ENCODE measurements at regions not wholly inside any gene's neighbourhood (a gene's known extent, or its start where the extent isn't known, plus 50 kb on each side); places are given as distances from the start of the nearest gene placed in this dataset.

DNA sequence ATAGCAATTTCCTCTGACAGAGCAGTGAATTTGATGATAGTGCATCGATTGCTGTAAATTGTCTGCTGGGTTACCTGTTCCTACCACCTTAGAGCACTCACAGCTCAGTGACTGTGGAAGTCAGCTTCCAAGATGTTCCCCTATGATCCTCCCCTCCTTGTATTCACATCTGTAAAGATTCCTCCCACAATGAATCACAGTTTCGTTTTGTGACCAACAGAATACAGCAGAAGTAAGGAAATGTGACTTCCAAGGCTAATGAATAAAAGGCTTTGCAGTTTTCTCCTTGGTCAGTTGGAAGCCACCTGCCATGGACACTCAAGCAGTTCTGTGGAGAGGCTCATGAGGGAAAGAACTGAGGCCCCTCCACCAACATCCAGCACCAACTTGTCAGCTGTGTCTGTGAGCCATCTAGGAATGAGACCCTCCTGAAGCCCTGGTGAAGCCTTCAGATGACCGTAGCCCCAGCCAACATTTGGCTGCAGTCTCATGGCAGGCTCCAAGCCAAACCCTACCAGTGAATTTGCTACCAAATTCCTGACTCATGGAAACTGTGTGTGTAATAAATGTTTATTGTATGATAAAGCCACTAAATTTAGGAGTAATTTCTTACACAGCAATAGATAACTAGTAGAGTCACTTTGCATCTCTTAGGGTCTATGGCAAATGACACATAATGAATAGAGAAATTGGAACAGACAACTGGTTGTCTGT, 309.5 kb upstream of the NPVF start:
- Histone ChIP-seq H3K9me3 (no peaks in the 10 kb centered on the region), H3K4me3 (no peak overlapping the region), H3K4me1 (no peaks in the 10 kb centered on the region), H3K4me2 (no peak overlapping the region), H3K27ac (no peak overlapping the region)
- ATAC-seq: no peak
- no peak for DNase-seq (ENCODE audit: low read depth in 1 of 2, low spot score in 1 of 2)
- no peak for FAIRE-seq
- TF ChIP-seq, protein P1, sequence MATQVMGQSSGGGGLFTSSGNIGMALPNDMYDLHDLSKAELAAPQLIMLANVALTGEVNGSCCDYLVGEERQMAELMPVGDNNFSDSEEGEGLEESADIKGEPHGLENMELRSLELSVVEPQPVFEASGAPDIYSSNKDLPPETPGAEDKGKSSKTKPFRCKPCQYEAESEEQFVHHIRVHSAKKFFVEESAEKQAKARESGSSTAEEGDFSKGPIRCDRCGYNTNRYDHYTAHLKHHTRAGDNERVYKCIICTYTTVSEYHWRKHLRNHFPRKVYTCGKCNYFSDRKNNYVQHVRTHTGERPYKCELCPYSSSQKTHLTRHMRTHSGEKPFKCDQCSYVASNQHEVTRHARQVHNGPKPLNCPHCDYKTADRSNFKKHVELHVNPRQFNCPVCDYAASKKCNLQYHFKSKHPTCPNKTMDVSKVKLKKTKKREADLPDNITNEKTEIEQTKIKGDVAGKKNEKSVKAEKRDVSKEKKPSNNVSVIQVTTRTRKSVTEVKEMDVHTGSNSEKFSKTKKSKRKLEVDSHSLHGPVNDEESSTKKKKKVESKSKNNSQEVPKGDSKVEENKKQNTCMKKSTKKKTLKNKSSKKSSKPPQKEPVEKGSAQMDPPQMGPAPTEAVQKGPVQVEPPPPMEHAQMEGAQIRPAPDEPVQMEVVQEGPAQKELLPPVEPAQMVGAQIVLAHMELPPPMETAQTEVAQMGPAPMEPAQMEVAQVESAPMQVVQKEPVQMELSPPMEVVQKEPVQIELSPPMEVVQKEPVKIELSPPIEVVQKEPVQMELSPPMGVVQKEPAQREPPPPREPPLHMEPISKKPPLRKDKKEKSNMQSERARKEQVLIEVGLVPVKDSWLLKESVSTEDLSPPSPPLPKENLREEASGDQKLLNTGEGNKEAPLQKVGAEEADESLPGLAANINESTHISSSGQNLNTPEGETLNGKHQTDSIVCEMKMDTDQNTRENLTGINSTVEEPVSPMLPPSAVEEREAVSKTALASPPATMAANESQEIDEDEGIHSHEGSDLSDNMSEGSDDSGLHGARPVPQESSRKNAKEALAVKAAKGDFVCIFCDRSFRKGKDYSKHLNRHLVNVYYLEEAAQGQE (IDR thresholded peaks at IDR 0.05): no peak
- TF ChIP-seq GATA3 (IDR thresholded peaks at IDR 0.05; ENCODE audit: borderline replicate concordance): no peak
- TF ChIP-seq, protein P2, sequence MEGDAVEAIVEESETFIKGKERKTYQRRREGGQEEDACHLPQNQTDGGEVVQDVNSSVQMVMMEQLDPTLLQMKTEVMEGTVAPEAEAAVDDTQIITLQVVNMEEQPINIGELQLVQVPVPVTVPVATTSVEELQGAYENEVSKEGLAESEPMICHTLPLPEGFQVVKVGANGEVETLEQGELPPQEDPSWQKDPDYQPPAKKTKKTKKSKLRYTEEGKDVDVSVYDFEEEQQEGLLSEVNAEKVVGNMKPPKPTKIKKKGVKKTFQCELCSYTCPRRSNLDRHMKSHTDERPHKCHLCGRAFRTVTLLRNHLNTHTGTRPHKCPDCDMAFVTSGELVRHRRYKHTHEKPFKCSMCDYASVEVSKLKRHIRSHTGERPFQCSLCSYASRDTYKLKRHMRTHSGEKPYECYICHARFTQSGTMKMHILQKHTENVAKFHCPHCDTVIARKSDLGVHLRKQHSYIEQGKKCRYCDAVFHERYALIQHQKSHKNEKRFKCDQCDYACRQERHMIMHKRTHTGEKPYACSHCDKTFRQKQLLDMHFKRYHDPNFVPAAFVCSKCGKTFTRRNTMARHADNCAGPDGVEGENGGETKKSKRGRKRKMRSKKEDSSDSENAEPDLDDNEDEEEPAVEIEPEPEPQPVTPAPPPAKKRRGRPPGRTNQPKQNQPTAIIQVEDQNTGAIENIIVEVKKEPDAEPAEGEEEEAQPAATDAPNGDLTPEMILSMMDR (IDR thresholded peaks at IDR 0.05): no peak
- no peak for TF ChIP-seq NFE2L2 (conservative IDR thresholded peaks at IDR 0.05; ENCODE audit: low read length)
- TF ChIP-seq POLR2AphosphoS2 (conservative IDR thresholded peaks at IDR 0.05; ENCODE audit: low read length): no peak
- TF ChIP-seq ZSCAN20 (CRISPR knock-in tag; IDR thresholded peaks at IDR 0.05): no peak
- TF ChIP-seq CHD4 (IDR thresholded peaks at IDR 0.05; ENCODE audit: borderline replicate concordance): no peak
- no peak for TF ChIP-seq ESRRA (IDR thresholded peaks at IDR 0.05; ENCODE audit: borderline replicate concordance, low read length)
- TF ChIP-seq NR3C1 (IDR thresholded peaks at IDR 0.05): no peak
- TF ChIP-seq POLR2A (IDR thresholded peaks at IDR 0.05; ENCODE audit: low read length): no peak
- TF ChIP-seq EP300 (IDR thresholded peaks at IDR 0.05): no peak
- TF ChIP-seq, protein P3, sequence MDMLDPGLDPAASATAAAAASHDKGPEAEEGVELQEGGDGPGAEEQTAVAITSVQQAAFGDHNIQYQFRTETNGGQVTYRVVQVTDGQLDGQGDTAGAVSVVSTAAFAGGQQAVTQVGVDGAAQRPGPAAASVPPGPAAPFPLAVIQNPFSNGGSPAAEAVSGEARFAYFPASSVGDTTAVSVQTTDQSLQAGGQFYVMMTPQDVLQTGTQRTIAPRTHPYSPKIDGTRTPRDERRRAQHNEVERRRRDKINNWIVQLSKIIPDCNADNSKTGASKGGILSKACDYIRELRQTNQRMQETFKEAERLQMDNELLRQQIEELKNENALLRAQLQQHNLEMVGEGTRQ (IDR thresholded peaks at IDR 0.05): no peak
- TF ChIP-seq, protein P4, sequence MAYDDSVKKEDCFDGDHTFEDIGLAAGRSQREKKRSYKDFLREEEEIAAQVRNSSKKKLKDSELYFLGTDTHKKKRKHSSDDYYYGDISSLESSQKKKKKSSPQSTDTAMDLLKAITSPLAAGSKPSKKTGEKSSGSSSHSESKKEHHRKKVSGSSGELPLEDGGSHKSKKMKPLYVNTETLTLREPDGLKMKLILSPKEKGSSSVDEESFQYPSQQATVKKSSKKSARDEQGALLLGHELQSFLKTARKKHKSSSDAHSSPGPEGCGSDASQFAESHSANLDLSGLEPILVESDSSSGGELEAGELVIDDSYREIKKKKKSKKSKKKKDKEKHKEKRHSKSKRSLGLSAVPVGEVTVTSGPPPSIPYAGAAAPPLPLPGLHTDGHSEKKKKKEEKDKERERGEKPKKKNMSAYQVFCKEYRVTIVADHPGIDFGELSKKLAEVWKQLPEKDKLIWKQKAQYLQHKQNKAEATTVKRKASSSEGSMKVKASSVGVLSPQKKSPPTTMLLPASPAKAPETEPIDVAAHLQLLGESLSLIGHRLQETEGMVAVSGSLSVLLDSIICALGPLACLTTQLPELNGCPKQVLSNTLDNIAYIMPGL (CRISPR knock-in tag; IDR thresholded peaks at IDR 0.05; ENCODE audit: borderline replicate concordance): no peak
- TF ChIP-seq, protein P5, sequence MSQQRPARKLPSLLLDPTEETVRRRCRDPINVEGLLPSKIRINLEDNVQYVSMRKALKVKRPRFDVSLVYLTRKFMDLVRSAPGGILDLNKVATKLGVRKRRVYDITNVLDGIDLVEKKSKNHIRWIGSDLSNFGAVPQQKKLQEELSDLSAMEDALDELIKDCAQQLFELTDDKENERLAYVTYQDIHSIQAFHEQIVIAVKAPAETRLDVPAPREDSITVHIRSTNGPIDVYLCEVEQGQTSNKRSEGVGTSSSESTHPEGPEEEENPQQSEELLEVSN (IDR thresholded peaks at IDR 0.05; ENCODE audit: borderline replicate concordance, low read depth): no peak
- TF ChIP-seq TFCP2L1 (CRISPR knock-in tag; IDR thresholded peaks at IDR 0.05): no peak
- TF ChIP-seq FOSB (CRISPR knock-in tag; IDR thresholded peaks at IDR 0.05): no peak
- TF ChIP-seq MAZ (IDR thresholded peaks at IDR 0.05; ENCODE audit: borderline replicate concordance, low read depth, low read length): no peak
- no peak for TF ChIP-seq CBX8 (IDR thresholded peaks at IDR 0.05)
- ChIA-PET CTCF (no interaction called here), POLR2A (no interaction called here)
- 2% methylated on average over 3 of the region's 3 CpGs for WGBS (ENCODE audit: missing lambda C conversion rate)

Data from A549 (cell line).